ENCODE measurements at regions not wholly inside any gene's neighbourhood (a gene's known extent, or its start where the extent isn't known, plus 50 kb on each side); places are given as distances from the start of the nearest gene placed in this dataset.

GRCh38 chr13:72163678-72164077 is 296.7 kb upstream of the DACH1 start (continued):
- no peak for TF ChIP-seq BACH1 (IDR thresholded peaks at IDR 0.05; ENCODE audit: borderline replicate concordance)

- no peaks in the 10 kb centered on the region for H3K79me2 ChIP-seq (ENCODE audit: control insufficient read depth, insufficient read depth, low read length)
- H3K4me1 ChIP-seq (ENCODE audit: control insufficient read depth, insufficient read depth, low read length): no peaks in the 10 kb centered on the region
- no peaks in the 10 kb centered on the region for H4K20me1 ChIP-seq (ENCODE audit: control insufficient read depth, insufficient read depth)
- no peaks in the 10 kb centered on the region for H3K27me3 ChIP-seq (replicated peaks in 1 of 2; ENCODE audit: control insufficient read depth in 2 of 2, insufficient read depth in 2 of 2, low read length in 1 of 2)
- no TSS peak for BruUV-seq (replicated peaks)
- ChIA-PET POLR2A (no interaction called here), RAD21 (ENCODE audit: unreplicated experiment) (no interaction called here), SMC1A (ENCODE audit: uncharacterized antibody, unreplicated experiment) (no interaction called here), CTCF (interaction anchor here (1.1 kb wide), 1 partner anchor 10 kb away, joined by 3 read pairs; no protein-coding TSS in a partner anchor)
- no peak overlapping the region for H3K9ac ChIP-seq (ENCODE audit: control insufficient read depth, insufficient read depth, low read length)
- FAIRE-seq (no peak), ATAC-seq (no peak), DNase-seq (ENCODE audit: low read depth, low spot score) (no peak)
- H3K9me3 ChIP-seq (replicated peaks; ENCODE audit: control insufficient read depth, insufficient read depth, low read length): no peaks in the 10 kb centered on the region
- 16% methylated on average over 5 of the region's 5 CpGs for WGBS (ENCODE audit: insufficient coverage, insufficient replicate concordance, low lambda C conversion rate, missing lambda C conversion rate)
- H3K27ac ChIP-seq (ENCODE audit: control insufficient read depth, insufficient read depth): no peak overlapping the region
- H3K4me3 ChIP-seq: no peak overlapping the region
- no peaks in the 10 kb centered on the region for H3K36me3 ChIP-seq (ENCODE audit: control insufficient read depth in 2 of 2, insufficient read depth in 2 of 2, low read length in 1 of 2)
- in situ Hi-C loops (cut with MboI) (no loop called here), intact Hi-C loops (cut with micrococcal nuclease; ENCODE audit: unreplicated experiment) (no loop called here)
- TF ChIP-seq SUZ12 (IDR thresholded peaks at IDR 0.05; ENCODE audit: unreplicated experiment) (no peak), BCL11A (IDR thresholded peaks at IDR 0.05; ENCODE audit: low read depth, low read length) (no peak), MTA2 (IDR thresholded peaks at IDR 0.05; ENCODE audit: low read depth) (no peak), HSF1 (IDR thresholded peaks at IDR 0.05; ENCODE audit: low read depth, low read length) (no peak), TCF12 (IDR thresholded peaks at IDR 0.05; ENCODE audit: low read depth, low read length) (no peak), ZBED1 (IDR thresholded peaks at IDR 0.05; ENCODE audit: borderline replicate concordance) (no peak), RELA (IDR thresholded peaks at IDR 0.05; ENCODE audit: borderline replicate concordance, partially characterized antibody) (no peak), ETV6 (conservative IDR thresholded peaks at IDR 0.05 in 1 of 2, IDR thresholded peaks at IDR 0.05 in 1 of 2; ENCODE audit: borderline replicate concordance in 1 of 2, low read depth in 1 of 2) (no peak), E2F4 (IDR thresholded peaks at IDR 0.05; ENCODE audit: low read depth, low read length) (no peak), MTA3 (IDR thresholded peaks at IDR 0.05; ENCODE audit: borderline replicate concordance, low read length) (no peak), STAT3 (IDR thresholded peaks at IDR 0.05; ENCODE audit: low read depth, low read length) (no peak), IKZF2 (IDR thresholded peaks at IDR 0.05) (no peak), NFIC (IDR thresholded peaks at IDR 0.05; ENCODE audit: low read depth, low read length) (no peak), CHD4 (IDR thresholded peaks at IDR 0.05) (no peak), ASH2L (IDR thresholded peaks at IDR 0.05; ENCODE audit: borderline replicate concordance, low read depth) (no peak)
- TF ChIP-seq, protein P1, sequence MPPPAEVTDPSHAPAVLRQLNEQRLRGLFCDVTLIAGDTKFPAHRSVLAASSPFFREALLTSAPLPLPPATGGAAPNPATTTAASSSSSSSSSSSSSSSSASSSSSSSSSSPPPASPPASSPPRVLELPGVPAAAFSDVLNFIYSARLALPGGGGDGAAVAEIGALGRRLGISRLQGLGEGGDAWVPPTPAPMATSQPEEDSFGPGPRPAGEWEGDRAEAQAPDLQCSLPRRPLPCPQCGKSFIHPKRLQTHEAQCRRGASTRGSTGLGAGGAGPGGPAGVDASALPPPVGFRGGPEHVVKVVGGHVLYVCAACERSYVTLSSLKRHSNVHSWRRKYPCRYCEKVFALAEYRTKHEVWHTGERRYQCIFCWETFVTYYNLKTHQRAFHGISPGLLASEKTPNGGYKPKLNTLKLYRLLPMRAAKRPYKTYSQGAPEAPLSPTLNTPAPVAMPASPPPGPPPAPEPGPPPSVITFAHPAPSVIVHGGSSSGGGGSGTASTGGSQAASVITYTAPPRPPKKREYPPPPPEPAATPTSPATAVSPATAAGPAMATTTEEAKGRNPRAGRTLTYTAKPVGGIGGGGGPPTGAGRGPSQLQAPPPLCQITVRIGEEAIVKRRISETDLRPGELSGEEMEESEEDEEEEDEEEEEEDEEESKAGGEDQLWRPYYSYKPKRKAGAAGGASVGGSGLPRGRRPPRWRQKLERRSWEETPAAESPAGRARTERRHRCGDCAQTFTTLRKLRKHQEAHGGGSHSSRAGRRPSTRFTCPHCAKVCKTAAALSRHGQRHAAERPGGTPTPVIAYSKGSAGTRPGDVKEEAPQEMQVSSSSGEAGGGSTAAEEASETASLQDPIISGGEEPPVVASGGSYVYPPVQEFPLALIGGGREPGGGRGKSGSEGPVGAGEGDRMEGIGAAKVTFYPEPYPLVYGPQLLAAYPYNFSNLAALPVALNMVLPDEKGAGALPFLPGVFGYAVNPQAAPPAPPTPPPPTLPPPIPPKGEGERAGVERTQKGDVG (CRISPR knock-in tag; IDR thresholded peaks at IDR 0.05): no peak
- H2AFZ ChIP-seq (ENCODE audit: control insufficient read depth, low read depth, low read length): no peak overlapping the region
- no peak overlapping the region for H3K4me2 ChIP-seq (ENCODE audit: control insufficient read depth, insufficient read depth)
Observed at GRCh38 chr13:72160977-72161376, 294.0 kb upstream of the DACH1 start.
